ENCODE measurements at regions not wholly inside any gene's neighbourhood (a gene's known extent, or its start where the extent isn't known, plus 50 kb on each side); places are given as distances from the start of the nearest gene placed in this dataset.
"Not testable (repeated sequence)": the region's sequence is repeated elsewhere in the genome, so short reads cannot be mapped to it uniquely, and the experiment has no call there.

GRCh38 chr3:74978684-74979083 is 364.2 kb upstream of the CNTN3 start:
- DNase-seq (ENCODE audit: low read depth, low spot score) = no peak

GRCh38 chr3:74985028-74985904 is 370.8 kb upstream of the CNTN3 start:
- not testable (repeated sequence) for DNase-seq (ENCODE audit: low read depth, low spot score)

GRCh38 chr3:74988095-74988494 is 373.6 kb upstream of the CNTN3 start:
- no peak for DNase-seq (ENCODE audit: low read depth, low spot score)

GRCh38 chr3:74992898-74993297 is 378.4 kb upstream of the CNTN3 start:
- no peak for DNase-seq (ENCODE audit: low read depth, low spot score)

GRCh38 chr3:75001330-75001729 is 386.9 kb upstream of the CNTN3 start:
- no peak for DNase-seq (ENCODE audit: low read depth, low spot score)

- DNase-seq (ENCODE audit: low read depth, low spot score) = no peak
Observed at GRCh38 chr3:75012791-75013331, 398.4 kb upstream of the CNTN3 start.

- DNase-seq (ENCODE audit: low read depth, low spot score) = no peak
Observed at GRCh38 chr3:75014008-75014407, 399.5 kb upstream of the CNTN3 start.

- no peak for DNase-seq (ENCODE audit: low read depth, low spot score)
Observed at GRCh38 chr3:75015280-75015679, 400.8 kb upstream of the CNTN3 start.

- no peak for DNase-seq (ENCODE audit: low read depth, low spot score)
Observed at GRCh38 chr3:75035146-75035545, 420.7 kb upstream of the CNTN3 start.

GRCh38 chr3:75042941-75043340 is 428.5 kb upstream of the CNTN3 start:
- DNase-seq (ENCODE audit: low read depth, low spot score) = no peak

GRCh38 chr3:75048650-75049049 is 434.2 kb upstream of the CNTN3 start:
- no peak for DNase-seq (ENCODE audit: low read depth, low spot score)

GRCh38 chr3:75049533-75049932 is 435.1 kb upstream of the CNTN3 start:
- no peak for DNase-seq (ENCODE audit: low read depth, low spot score)

GRCh38 chr3:75059120-75059519 is 444.7 kb upstream of the CNTN3 start:
- DNase-seq (ENCODE audit: low read depth, low spot score) = no peak

GRCh38 chr3:75061806-75062205 is 447.3 kb upstream of the CNTN3 start:
- no peak for DNase-seq (ENCODE audit: low read depth, low spot score)

- no peak for DNase-seq (ENCODE audit: low read depth, low spot score)
Observed at GRCh38 chr3:75075158-75075557, 460.7 kb upstream of the CNTN3 start.

- no peak for DNase-seq (ENCODE audit: low read depth, low spot score)
Observed at GRCh38 chr3:75076481-75076880, 462.0 kb upstream of the CNTN3 start.

- no peak for DNase-seq (ENCODE audit: low read depth, low spot score)
Observed at GRCh38 chr3:75078290-75078689, 463.8 kb upstream of the CNTN3 start.

- DNase-seq (ENCODE audit: low read depth, low spot score) = no peak
Observed at GRCh38 chr3:75082845-75083244, 468.4 kb upstream of the CNTN3 start.

- no peak for DNase-seq (ENCODE audit: low read depth, low spot score)
Observed at GRCh38 chr3:75089841-75090240, 475.4 kb upstream of the CNTN3 start.

GRCh38 chr3:75101329-75102147 is 487.1 kb upstream of the CNTN3 start:
- peak; percentile 50 for DNase-seq (ENCODE audit: low read depth, low spot score)

GRCh38 chr3:75110741-75111140 is 496.3 kb upstream of the CNTN3 start:
- DNase-seq (ENCODE audit: low read depth, low spot score) = no peak

- no peak for DNase-seq (ENCODE audit: low read depth, low spot score)
Observed at GRCh38 chr3:75115695-75116094, 501.2 kb upstream of the CNTN3 start.

Measured in ELF-1 (cell line).